GM21619 (cell line): ENCODE measurements at regions not wholly inside any gene's neighbourhood (a gene's known extent, or its start where the extent isn't known, plus 50 kb on each side); places are given as distances from the start of the nearest gene placed in this dataset.
"Not testable (repeated sequence)": the region's sequence is repeated elsewhere in the genome, so short reads cannot be mapped to it uniquely, and the experiment has no call there.

ENCODE experiments used
- ATAC-seq: cut with Tn5 transposase; IDR thresholded peaks from one replicate; pipeline ENCODE4 v1.9.1; 2021; ENCODE audit not compliant: unreplicated experiment

- ATAC-seq = no peak
These were observed 112.7 kb downstream of the RFPL4B start for GRCh38 chr6:112459758-112460304.

DNA sequence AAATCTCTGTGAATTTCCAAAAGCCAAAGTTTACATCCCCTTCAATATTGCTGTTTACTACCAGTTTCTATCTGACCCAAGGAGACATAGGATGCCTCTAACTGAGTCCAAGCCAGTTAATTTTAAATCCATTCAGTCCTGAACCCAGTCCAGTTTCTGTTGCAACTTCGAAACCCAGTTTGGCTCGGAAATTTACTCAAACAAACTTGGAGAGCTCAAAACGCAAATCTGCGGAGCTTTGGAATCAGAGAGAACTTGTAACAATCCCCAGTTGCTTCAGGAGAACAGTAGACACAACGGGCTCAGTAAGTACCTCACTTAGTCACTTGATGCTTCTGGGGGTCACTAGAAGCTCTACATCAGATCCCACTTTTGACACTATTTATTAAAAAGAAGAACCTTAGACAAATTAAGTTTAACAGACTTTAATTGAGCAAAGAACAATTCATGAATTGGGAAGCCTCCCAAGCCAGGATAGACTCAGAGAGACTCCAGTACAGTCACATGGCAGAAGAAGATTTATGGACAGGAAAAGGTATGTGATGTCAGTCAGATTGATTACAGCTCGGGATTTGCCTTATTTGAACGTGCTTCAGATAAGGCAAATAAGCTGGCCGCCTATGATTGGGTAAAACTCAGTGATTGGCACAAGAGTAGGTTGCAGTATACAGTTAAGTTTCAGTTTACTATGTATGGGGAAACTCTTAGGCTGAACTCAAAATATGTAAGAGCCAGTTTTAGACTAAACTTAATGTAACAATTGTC, 118.0 kb downstream of the RFPL4B start:
- ATAC-seq = no peak

- ATAC-seq = peak; percentile 78
These were observed 119.4 kb downstream of the RFPL4B start for GRCh38 chr6:112466373-112467151.

- no peak for ATAC-seq
These were observed 121.2 kb downstream of the RFPL4B start for GRCh38 chr6:112468359-112468758.

DNA sequence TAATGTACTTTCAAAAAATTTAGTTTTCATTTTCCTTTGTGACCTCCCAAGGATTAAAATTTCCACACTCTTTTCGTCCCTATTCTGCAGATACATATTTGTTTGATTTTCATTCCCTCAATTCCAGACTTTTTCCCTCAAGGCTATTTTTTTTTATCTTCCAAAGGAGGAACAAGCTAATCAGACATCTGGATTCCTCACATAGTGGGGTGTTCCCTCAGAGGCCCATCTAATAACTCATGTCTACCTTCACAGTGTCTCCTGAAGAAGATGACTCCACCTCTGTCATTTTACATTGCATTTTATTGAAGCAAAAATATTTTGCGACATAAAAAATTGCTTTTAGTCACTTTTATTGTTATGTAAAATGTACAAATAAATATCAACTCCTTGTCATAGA, 122.2 kb downstream of the RFPL4B start:
- no peak for ATAC-seq

GRCh38 chr6:112470376-112470775, 123.2 kb downstream of the RFPL4B start:
- no peak for ATAC-seq

DNA sequence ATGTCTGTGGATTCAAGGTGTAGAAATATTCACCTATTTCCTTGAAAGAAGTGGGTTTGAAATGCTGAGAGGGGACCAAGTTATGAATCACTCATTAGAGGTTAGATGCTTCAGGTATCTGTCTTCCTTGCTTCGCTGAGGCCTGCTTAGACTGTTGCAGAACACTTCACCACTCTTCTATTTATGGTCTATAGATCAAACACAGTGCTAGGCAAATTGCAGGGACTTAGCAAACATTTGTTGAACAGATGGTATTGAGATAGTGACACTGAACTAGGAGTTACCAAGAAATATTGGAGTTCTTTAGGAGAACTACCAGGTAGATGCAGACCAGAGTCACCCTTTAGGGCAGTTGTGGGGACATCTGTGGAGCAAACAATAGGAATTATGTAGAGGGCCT, 123.8 kb downstream of the RFPL4B start:
- no peak for ATAC-seq

DNA sequence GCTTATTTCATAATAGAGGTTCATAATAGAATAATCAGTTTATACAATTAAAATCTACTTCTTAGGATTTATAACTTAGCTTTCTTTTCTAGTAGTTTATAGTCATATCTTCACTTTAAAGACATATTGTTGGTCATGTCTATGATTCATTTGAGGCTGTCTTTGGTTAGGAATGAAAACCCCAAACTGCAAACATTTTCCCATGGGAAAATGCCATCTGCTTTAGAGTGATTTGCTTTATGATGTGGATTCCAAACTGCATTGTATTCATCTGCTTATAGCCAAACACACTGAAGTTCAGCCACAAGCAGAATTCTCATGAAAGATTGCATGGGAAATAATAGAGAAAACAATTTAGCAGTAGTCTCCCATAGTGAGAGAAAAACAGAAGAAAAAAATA, 128.0 kb downstream of the RFPL4B start:
- ATAC-seq = no peak

- ATAC-seq = no peak
These were observed 130.0 kb downstream of the RFPL4B start for GRCh38 chr6:112477125-112477524.

- no peak for ATAC-seq
These were observed 130.9 kb downstream of the RFPL4B start for GRCh38 chr6:112478036-112478435.

GRCh38 chr6:112479975-112480374, 132.8 kb downstream of the RFPL4B start:
- not testable (repeated sequence) for ATAC-seq

GRCh38 chr6:112480553-112480952, 133.4 kb downstream of the RFPL4B start:
- ATAC-seq = no peak

GRCh38 chr6:112481211-112481610, 134.1 kb downstream of the RFPL4B start:
- ATAC-seq = no peak

- no peak for ATAC-seq
These were observed 135.2 kb downstream of the RFPL4B start for GRCh38 chr6:112482373-112482772.

DNA sequence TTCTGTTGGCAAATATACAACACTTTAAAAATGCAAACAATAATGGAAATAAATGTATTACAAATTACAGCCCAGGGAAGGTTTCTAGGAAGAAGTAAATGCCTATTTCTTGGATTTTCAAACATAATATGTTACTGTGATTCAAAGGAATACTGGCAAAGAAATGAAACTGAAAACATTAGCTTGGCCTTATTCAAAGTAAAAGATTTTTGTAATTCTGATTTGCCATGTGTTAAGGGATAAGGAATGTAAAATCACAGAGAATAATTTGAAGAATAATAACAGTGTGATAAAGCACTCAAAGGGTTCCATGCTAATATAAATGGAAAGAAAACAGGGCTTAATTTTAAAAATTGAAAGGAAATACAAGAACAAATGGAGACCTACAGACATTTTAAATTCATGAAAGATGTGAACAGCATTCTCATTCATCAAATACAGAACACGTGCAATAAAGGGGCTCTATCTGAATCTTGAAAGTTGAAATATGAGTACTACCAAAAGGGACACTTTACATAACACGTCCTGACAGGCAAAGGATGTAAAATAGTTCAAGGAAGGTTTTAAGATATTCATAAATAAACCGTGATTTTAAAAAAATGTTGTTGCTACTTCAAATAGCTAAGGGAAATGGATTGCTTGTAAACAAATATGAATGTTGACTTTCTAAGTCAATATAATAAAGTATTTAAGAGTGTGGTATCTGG, 138.1 kb downstream of the RFPL4B start:
- no peak for ATAC-seq

GRCh38 chr6:112485827-112486212, 138.7 kb downstream of the RFPL4B start:
- ATAC-seq = no peak

- ATAC-seq = no peak
These were observed 139.3 kb downstream of the RFPL4B start for GRCh38 chr6:112486454-112486853.

GRCh38 chr6:112488238-112488637, 141.1 kb downstream of the RFPL4B start:
- no peak for ATAC-seq

DNA sequence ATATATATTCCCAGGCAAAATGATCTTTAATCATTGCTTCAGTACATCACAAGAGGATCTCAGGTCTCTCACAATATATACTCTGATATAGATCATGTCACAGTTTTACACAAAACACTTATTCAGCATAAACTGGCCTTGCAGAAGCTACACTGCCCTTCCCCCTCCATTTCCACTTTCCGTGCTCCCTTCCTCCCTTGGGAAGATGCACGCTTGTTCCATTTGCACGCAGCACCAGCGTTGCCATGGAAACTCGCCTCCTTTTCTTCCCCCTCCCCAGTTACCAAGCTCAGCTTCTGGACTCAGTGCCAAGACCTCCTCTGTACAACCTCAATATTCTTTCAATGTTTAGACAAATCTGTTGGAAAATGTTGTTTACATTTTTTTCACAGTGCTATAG, 154.6 kb downstream of the RFPL4B start:
- no peak for ATAC-seq

DNA sequence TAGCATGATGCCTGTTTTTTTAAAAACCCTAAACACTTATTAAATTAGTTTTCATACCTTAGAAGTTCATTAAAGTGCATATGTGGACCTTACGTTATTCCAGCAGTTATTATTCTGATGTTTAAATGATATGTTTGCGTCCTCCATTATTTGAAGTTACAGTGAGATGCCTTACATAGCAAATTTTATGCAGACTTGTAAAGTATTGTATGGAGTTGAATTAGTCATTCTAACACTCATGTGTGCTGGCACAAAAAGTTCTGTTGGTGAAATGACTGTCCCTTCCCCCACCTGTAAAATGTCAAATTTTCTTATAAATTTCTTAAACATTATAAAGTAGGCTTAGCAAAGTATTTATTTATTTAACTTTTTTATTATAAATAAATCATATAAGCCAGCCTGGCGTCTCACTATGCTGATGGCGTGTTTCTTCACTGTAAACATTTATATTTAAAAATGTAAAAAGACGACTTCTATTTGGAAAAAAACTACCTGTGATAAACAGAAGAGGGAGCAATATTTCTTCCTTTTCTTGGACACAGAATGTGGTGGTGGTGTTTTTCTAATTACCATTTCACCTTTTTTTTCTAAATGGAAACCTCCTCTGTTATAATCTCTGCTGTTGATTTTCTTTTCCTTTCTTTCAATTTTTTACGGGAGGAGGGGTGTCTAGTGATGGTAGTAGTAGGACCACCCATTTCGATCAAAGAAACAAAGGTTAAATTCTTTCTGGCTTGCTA, 155.4 kb downstream of the RFPL4B start:
- no peak for ATAC-seq

- no peak for ATAC-seq
These were observed 156.0 kb downstream of the RFPL4B start for GRCh38 chr6:112503091-112503596.
